ENCODE measurements at regions not wholly inside any gene's neighbourhood (a gene's known extent, or its start where the extent isn't known, plus 50 kb on each side); places are given as distances from the start of the nearest gene placed in this dataset.

GRCh38 chr13:80036845-80037504 lies 304.0 kb downstream of the SPRY2 start (continued):
- TF ChIP-seq, protein P1, sequence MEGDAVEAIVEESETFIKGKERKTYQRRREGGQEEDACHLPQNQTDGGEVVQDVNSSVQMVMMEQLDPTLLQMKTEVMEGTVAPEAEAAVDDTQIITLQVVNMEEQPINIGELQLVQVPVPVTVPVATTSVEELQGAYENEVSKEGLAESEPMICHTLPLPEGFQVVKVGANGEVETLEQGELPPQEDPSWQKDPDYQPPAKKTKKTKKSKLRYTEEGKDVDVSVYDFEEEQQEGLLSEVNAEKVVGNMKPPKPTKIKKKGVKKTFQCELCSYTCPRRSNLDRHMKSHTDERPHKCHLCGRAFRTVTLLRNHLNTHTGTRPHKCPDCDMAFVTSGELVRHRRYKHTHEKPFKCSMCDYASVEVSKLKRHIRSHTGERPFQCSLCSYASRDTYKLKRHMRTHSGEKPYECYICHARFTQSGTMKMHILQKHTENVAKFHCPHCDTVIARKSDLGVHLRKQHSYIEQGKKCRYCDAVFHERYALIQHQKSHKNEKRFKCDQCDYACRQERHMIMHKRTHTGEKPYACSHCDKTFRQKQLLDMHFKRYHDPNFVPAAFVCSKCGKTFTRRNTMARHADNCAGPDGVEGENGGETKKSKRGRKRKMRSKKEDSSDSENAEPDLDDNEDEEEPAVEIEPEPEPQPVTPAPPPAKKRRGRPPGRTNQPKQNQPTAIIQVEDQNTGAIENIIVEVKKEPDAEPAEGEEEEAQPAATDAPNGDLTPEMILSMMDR (conservative IDR thresholded peaks at IDR 0.05; ENCODE audit: low read depth in 2 of 2), result no peak
- TF ChIP-seq POLR2AphosphoS5 (IDR thresholded peaks at IDR 0.05; ENCODE audit: low read depth) (no peak), CREB1 (CRISPR knock-in tag; IDR thresholded peaks at IDR 0.05; ENCODE audit: low read depth) (no peak)

- Histone ChIP-seq H3F3A (replicated peaks; ENCODE audit: low read depth) (no peaks in the 10 kb centered on the region), H3K79me2 (replicated peaks; ENCODE audit: insufficient read depth) (no peaks in the 10 kb centered on the region), H3K27me3 (ENCODE audit: insufficient read depth) (no peaks in the 10 kb centered on the region), H3K9me2 (ENCODE audit: insufficient read depth) (0 out of 2 replicates have a peak, but pooled peaks cover 3% of the 10 kb centered on the region), H3K36me3 (ENCODE audit: insufficient read depth) (no peaks in the 10 kb centered on the region), H3K27ac (ENCODE audit: low read depth) (no peak overlapping the region), H4K20me1 (replicated peaks; ENCODE audit: insufficient read depth) (no peaks in the 10 kb centered on the region), H3K4me1 (ENCODE audit: insufficient read depth) (no peaks in the 10 kb centered on the region), H2AFZ (no peak overlapping the region), H3K4me2 (no peak overlapping the region), H3K4me3 (no peak overlapping the region)
- no peak for DNase-seq (ENCODE audit: low spot score)
- H3K36me3 Mint-ChIP-seq (ENCODE audit: low read depth), result no peaks in the 10 kb centered on the region
- H3K27me3 Mint-ChIP-seq (ENCODE audit: insufficient read depth, low read depth, poor library complexity), result no peaks in the 10 kb centered on the region
- no peaks in the 10 kb centered on the region for H3K9me3 Mint-ChIP-seq
- no peaks in the 10 kb centered on the region; the same call in 1 of the 3 replicates for H3K4me1 Mint-ChIP-seq
- no peak overlapping the region for H3K4me3 Mint-ChIP-seq
- no peak overlapping the region for H3K27ac Mint-ChIP-seq
- no peak for TF ChIP-seq JUNB (IDR thresholded peaks at IDR 0.05; ENCODE audit: unreplicated experiment)
- TF ChIP-seq EZH2phosphoT487 (IDR thresholded peaks at IDR 0.05; ENCODE audit: unreplicated experiment), result no peak
- no peak for TF ChIP-seq POLR2AphosphoS5 (IDR thresholded peaks at IDR 0.05; ENCODE audit: low read depth)
- no peak for TF ChIP-seq ZNF114 (CRISPR knock-in tag; IDR thresholded peaks at IDR 0.05)
- TF ChIP-seq, protein P2, sequence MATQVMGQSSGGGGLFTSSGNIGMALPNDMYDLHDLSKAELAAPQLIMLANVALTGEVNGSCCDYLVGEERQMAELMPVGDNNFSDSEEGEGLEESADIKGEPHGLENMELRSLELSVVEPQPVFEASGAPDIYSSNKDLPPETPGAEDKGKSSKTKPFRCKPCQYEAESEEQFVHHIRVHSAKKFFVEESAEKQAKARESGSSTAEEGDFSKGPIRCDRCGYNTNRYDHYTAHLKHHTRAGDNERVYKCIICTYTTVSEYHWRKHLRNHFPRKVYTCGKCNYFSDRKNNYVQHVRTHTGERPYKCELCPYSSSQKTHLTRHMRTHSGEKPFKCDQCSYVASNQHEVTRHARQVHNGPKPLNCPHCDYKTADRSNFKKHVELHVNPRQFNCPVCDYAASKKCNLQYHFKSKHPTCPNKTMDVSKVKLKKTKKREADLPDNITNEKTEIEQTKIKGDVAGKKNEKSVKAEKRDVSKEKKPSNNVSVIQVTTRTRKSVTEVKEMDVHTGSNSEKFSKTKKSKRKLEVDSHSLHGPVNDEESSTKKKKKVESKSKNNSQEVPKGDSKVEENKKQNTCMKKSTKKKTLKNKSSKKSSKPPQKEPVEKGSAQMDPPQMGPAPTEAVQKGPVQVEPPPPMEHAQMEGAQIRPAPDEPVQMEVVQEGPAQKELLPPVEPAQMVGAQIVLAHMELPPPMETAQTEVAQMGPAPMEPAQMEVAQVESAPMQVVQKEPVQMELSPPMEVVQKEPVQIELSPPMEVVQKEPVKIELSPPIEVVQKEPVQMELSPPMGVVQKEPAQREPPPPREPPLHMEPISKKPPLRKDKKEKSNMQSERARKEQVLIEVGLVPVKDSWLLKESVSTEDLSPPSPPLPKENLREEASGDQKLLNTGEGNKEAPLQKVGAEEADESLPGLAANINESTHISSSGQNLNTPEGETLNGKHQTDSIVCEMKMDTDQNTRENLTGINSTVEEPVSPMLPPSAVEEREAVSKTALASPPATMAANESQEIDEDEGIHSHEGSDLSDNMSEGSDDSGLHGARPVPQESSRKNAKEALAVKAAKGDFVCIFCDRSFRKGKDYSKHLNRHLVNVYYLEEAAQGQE (IDR thresholded peaks at IDR 0.05; ENCODE audit: unreplicated experiment), result no peak
- TF ChIP-seq EZH2 (IDR thresholded peaks at IDR 0.05; ENCODE audit: low read depth, unreplicated experiment), result no peak
- no peak for TF ChIP-seq CREB1 (CRISPR knock-in tag; IDR thresholded peaks at IDR 0.05; ENCODE audit: low read depth)
- TF ChIP-seq NANOG (IDR thresholded peaks at IDR 0.05; ENCODE audit: borderline replicate concordance), result no peak
- no peak for ATAC-seq
These were observed 305.8 kb downstream of the SPRY2 start for GRCh38 chr13:80035096-80035495.

Data from GM23338 (cell line).